Left ventricle myocardium inferior (tissue), 1 donor: ENCODE measurements at regions not wholly inside any gene's neighbourhood (a gene's known extent, or its start where the extent isn't known, plus 50 kb on each side); places are given as distances from the start of the nearest gene placed in this dataset.

Experiments
- DNase-seq: peaks from one replicate; pipeline ENCODE4 v3.0.0-alpha.2; 2020
- H3K27ac ChIP-seq: fragments of 200-600 bp; replicated peaks from 2 replicates; pipeline ENCODE4 v1.8.0; 2021
- H3K27me3 ChIP-seq: fragments of 200-600 bp; 2 replicates; pipeline ENCODE4 v1.8.0; 2021; ENCODE audit warnings: low read depth
- H3K36me3 ChIP-seq: fragments of 200-600 bp; 2 replicates; pipeline ENCODE4 v1.8.0; 2021
- H3K4me1 ChIP-seq: fragments of 200-600 bp; 2 replicates; pipeline ENCODE4 v1.8.0; 2021
- H3K4me3 ChIP-seq: fragments of 200-600 bp; 2 replicates; pipeline ENCODE4 v1.8.0; 2021; ENCODE audit warnings: mild to moderate bottlenecking, moderate library complexity
- H3K9me3 ChIP-seq: fragments of 200-600 bp; replicated peaks from 2 replicates; pipeline ENCODE4 v1.8.0; 2021
- intact Hi-C: fragments of 100-400 bp; cut with micrococcal nuclease; formaldehyde crosslinking; loops from one replicate; pipeline ENCODE4 v1.11.0; 2022
- TF ChIP-seq, protein P1 (sequence below): fragments of 200-600 bp; IDR thresholded peaks from 2 replicates; pipeline ENCODE4 v1.8.0; 2021; ENCODE audit warnings: antibody characterized with exemption, mild to moderate bottlenecking, borderline replicate concordance
- donor health status: DM: no; HTN: yes; CAD: no; lungs with severe emphysema.

GRCh38 chr10:130463104-130463875 is 327.1 kb downstream of the GLRX3 start:
- no peak for DNase-seq
- TF ChIP-seq, protein P1, sequence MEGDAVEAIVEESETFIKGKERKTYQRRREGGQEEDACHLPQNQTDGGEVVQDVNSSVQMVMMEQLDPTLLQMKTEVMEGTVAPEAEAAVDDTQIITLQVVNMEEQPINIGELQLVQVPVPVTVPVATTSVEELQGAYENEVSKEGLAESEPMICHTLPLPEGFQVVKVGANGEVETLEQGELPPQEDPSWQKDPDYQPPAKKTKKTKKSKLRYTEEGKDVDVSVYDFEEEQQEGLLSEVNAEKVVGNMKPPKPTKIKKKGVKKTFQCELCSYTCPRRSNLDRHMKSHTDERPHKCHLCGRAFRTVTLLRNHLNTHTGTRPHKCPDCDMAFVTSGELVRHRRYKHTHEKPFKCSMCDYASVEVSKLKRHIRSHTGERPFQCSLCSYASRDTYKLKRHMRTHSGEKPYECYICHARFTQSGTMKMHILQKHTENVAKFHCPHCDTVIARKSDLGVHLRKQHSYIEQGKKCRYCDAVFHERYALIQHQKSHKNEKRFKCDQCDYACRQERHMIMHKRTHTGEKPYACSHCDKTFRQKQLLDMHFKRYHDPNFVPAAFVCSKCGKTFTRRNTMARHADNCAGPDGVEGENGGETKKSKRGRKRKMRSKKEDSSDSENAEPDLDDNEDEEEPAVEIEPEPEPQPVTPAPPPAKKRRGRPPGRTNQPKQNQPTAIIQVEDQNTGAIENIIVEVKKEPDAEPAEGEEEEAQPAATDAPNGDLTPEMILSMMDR: no peak
- Histone ChIP-seq H3K36me3 (no peaks in the 10 kb centered on the region), H3K27me3 (peaks cover 8% of the 10 kb centered on the region), H3K9me3 (peaks cover 23% of the 10 kb centered on the region), H3K4me1 (no peaks in the 10 kb centered on the region), H3K27ac (no peak overlapping the region), H3K4me3 (no peak overlapping the region)
- intact Hi-C loops: no loop called here

- Histone ChIP-seq H3K4me1 (no peaks in the 10 kb centered on the region), H3K36me3 (no peaks in the 10 kb centered on the region), H3K9me3 (peaks cover 29% of the 10 kb centered on the region), H3K27ac (no peak overlapping the region), H3K4me3 (no peak overlapping the region), H3K27me3 (peaks cover 4% of the 10 kb centered on the region)
- no peak for DNase-seq
- intact Hi-C loops: no loop called here
- TF ChIP-seq, protein P1: no peak
Measured at GRCh38 chr10:130463876-130464364, 327.7 kb downstream of the GLRX3 start.

- TF ChIP-seq, protein P1: no peak
Measured at GRCh38 chr10:130464426-130464825, 328.2 kb downstream of the GLRX3 start.

DNA sequence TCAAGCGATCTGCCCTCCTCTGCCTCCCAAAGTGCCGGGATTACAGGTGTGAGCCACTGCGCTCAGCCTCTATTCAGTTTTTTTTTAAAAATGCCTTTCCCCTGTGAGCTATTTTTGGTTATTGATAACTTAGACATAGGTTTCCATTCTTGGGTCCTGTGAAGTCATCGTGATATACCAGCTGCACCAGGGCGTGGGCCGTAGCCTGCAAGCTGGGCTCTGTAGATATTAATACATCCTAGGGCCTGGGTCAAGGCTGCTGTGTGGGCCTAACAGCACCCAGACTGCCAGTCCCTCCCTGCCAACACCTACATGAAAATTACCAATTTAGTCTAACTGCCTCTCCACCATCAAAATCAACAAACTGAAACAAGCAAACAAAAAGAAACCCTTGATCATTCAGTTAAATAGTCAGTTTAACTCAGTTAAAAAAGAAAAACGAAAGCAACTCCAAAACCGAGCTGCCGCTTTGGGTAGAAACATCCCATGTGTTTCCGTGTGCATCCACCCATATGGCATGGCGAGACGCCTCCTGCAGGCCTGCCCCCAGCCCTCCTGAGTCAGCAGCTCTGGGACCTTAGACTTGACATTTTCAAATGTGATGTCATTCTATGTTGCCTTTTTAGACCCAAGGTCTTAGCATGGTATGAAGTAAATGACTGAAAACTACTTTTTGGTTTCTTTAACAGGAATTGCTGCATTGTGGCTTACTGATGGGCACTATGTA is 330.2 kb downstream of the GLRX3 start:
- Histone ChIP-seq H3K4me1 (no peaks in the 10 kb centered on the region), H3K36me3 (no peaks in the 10 kb centered on the region), H3K27ac (no peak overlapping the region), H3K27me3 (peaks cover 16% of the 10 kb centered on the region), H3K4me3 (no peak overlapping the region), H3K9me3 (peaks cover 31% of the 10 kb centered on the region)
- intact Hi-C loops: no loop called here
- TF ChIP-seq, protein P1: no peak
- DNase-seq: no peak

More at GRCh38 chr10:130464426-130464825, 328.2 kb downstream of the GLRX3 start:
- Histone ChIP-seq H3K9me3 (peaks cover 31% of the 10 kb centered on the region), H3K27me3 (peaks cover 7% of the 10 kb centered on the region), H3K4me3 (no peak overlapping the region), H3K4me1 (no peaks in the 10 kb centered on the region), H3K27ac (no peak overlapping the region), H3K36me3 (no peaks in the 10 kb centered on the region)
- no peak for DNase-seq
- intact Hi-C loops: no loop called here

- intact Hi-C loops: no loop called here
Measured at GRCh38 chr10:130470286-130470685, 334.1 kb downstream of the GLRX3 start.

More at GRCh38 chr10:130470286-130470685, 334.1 kb downstream of the GLRX3 start:
- H3K9me3 ChIP-seq: peaks cover 31% of the 10 kb centered on the region
- no peaks in the 10 kb centered on the region for H3K36me3 ChIP-seq
- H3K27me3 ChIP-seq: peaks cover 41% of the 10 kb centered on the region
- H3K4me3 ChIP-seq: no peak overlapping the region
- TF ChIP-seq, protein P1: no peak
- no peaks in the 10 kb centered on the region for H3K4me1 ChIP-seq
- no peak for DNase-seq
- H3K27ac ChIP-seq: no peak overlapping the region
